H9 (cell line): ENCODE measurements at regions not wholly inside any gene's neighbourhood (a gene's known extent, or its start where the extent isn't known, plus 50 kb on each side); places are given as distances from the start of the nearest gene placed in this dataset.
A peak's percentile ranks its signal among the peaks of the same experiment; 100 is the strongest.

Experiments
- DNase-seq: peaks from one replicate; pipeline ENCODE4 v3.0.0-alpha.2; 2017
- H2AFZ ChIP-seq: one replicate; pipeline ENCODE4 v1.6.1; 2013; ENCODE audit warnings: mild to moderate bottlenecking, low read length, control low read depth, moderate library complexity
- H2AK5ac ChIP-seq: 2 replicates; pipeline ENCODE4 v1.6.1; 2013; ENCODE audit warnings: low read length, control low read depth, mixed read lengths; ENCODE audit not compliant: insufficient read length
- H2BK120ac ChIP-seq: one replicate; pipeline ENCODE4 v1.6.1; 2013; ENCODE audit warnings: low read depth, mild to moderate bottlenecking, low read length, control low read depth, inconsistent platforms; ENCODE audit not compliant: poor library complexity, severe bottlenecking
- H2BK12ac ChIP-seq: 2 replicates; pipeline ENCODE4 v1.6.1; 2013; ENCODE audit warnings: low read length, control low read depth, mixed read lengths, low read depth; ENCODE audit not compliant: insufficient read length
- H2BK15ac ChIP-seq: 2 replicates; pipeline ENCODE4 v1.6.1; 2013; ENCODE audit warnings: low read depth, low read length, control low read depth
- H2BK20ac ChIP-seq: one replicate; pipeline ENCODE4 v1.6.1; 2013; ENCODE audit warnings: low read depth, mild to moderate bottlenecking, low read length, control low read depth, inconsistent platforms; ENCODE audit not compliant: poor library complexity, severe bottlenecking
- H2BK5ac ChIP-seq: 2 replicates; pipeline ENCODE4 v1.6.1; 2013; ENCODE audit warnings: low read length, control low read depth, mixed read lengths; ENCODE audit not compliant: insufficient read length
- H3K14ac ChIP-seq: 2 replicates; pipeline ENCODE4 v1.6.1; 2013; ENCODE audit warnings: low read length, control low read depth; ENCODE audit not compliant: insufficient read depth
- H3K18ac ChIP-seq: 2 replicates; pipeline ENCODE4 v1.6.1; 2013; ENCODE audit warnings: low read depth, mild to moderate bottlenecking, mixed read lengths, low read length, control low read depth; ENCODE audit not compliant: insufficient read length
- H3K23ac ChIP-seq: 2 replicates; pipeline ENCODE4 v1.6.1; 2013; ENCODE audit warnings: low read length, control low read depth, mixed read lengths, low read depth; ENCODE audit not compliant: insufficient read length
- H3K23me2 ChIP-seq: 2 replicates; pipeline ENCODE4 v1.6.1; 2013; ENCODE audit warnings: low read depth, mild to moderate bottlenecking, mixed read lengths, low read length, control low read depth; ENCODE audit not compliant: insufficient read length, poor library complexity, severe bottlenecking
- H3K27ac ChIP-seq: 2 replicates; pipeline ENCODE4 v1.5.1; 2013; ENCODE audit warnings: low read length, control low read depth, mixed read lengths, low read depth; ENCODE audit not compliant: insufficient read length
- H3K27me3 ChIP-seq: 2 replicates; pipeline ENCODE4 v1.6.1; 2013; ENCODE audit warnings: low read length, control low read depth, inconsistent platforms; ENCODE audit not compliant: insufficient read depth
- H3K4ac ChIP-seq: 2 replicates; pipeline ENCODE4 v1.6.1; 2013; ENCODE audit warnings: low read depth, mild to moderate bottlenecking, control low read depth, inconsistent platforms, low read length, moderate library complexity
- H3K4me1 ChIP-seq: 2 replicates; pipeline ENCODE4 v1.6.1; 2013; ENCODE audit warnings: low read length, control low read depth, inconsistent platforms; ENCODE audit not compliant: insufficient read depth
- H3K4me2 ChIP-seq: 2 replicates; pipeline ENCODE4 v1.6.1; 2013; ENCODE audit warnings: low read length, control low read depth, mixed read lengths; ENCODE audit not compliant: insufficient read length, insufficient read depth
- H3K56ac ChIP-seq: 2 replicates; pipeline ENCODE4 v1.6.1; 2013; ENCODE audit warnings: low read depth, mild to moderate bottlenecking, mixed read lengths, low read length, control low read depth; ENCODE audit not compliant: insufficient read length
- H3K79me1 ChIP-seq: 2 replicates; pipeline ENCODE4 v1.6.1; 2013; ENCODE audit warnings: low read depth, mild to moderate bottlenecking, moderate library complexity, low read length, control low read depth, inconsistent platforms; ENCODE audit not compliant: insufficient read depth, poor library complexity, severe bottlenecking
- H3K79me2 ChIP-seq: 2 replicates; pipeline ENCODE4 v1.6.1; 2013; ENCODE audit warnings: low read length, control low read depth, inconsistent platforms; ENCODE audit not compliant: insufficient read depth
- H3K9ac ChIP-seq: 2 replicates; pipeline ENCODE4 v1.6.1; 2013; ENCODE audit warnings: low read length, control low read depth, mixed read lengths; ENCODE audit not compliant: insufficient read length; ENCODE audit errors: extremely low read depth
- H3K9me3 ChIP-seq: one replicate; pipeline ENCODE4 v1.6.1; 2013; ENCODE audit warnings: low read depth, low read length, inconsistent platforms; ENCODE audit not compliant: control insufficient read depth
- H3T11ph ChIP-seq: one replicate; pipeline ENCODE4 v1.6.1; 2013; ENCODE audit warnings: mild to moderate bottlenecking, low read length, control low read depth, inconsistent platforms
- H4K20me1 ChIP-seq: one replicate; pipeline ENCODE4 v1.6.1; 2013; ENCODE audit not compliant: control insufficient read depth, insufficient read length, insufficient read depth
- H4K5ac ChIP-seq: 2 replicates; pipeline ENCODE4 v1.6.1; 2013; ENCODE audit warnings: low read depth, mild to moderate bottlenecking, mixed read lengths, low read length, control low read depth; ENCODE audit not compliant: insufficient read length
- H4K8ac ChIP-seq: replicated peaks from 2 replicates; pipeline ENCODE4 v1.6.1; 2013; ENCODE audit warnings: low read length, control low read depth, mixed read lengths, low read depth; ENCODE audit not compliant: insufficient read length
- H4K91ac ChIP-seq: 2 replicates; pipeline ENCODE4 v1.6.1; 2013; ENCODE audit warnings: low read depth, mild to moderate bottlenecking, moderate library complexity, mixed read lengths, low read length, control low read depth; ENCODE audit not compliant: insufficient read length
- H3K27ac Mint-ChIP-seq, 3 experiments: 2 replicates in 2 of 3; 3 replicates in 1 of 3; pipeline ENCODE4 v1.8.0; 2020 to 2021; ENCODE audit warnings: mixed read lengths in 3 of 3, mild to moderate bottlenecking in 1 of 3, moderate library complexity in 1 of 3
- H3K27me3 Mint-ChIP-seq: 2 replicates; pipeline ENCODE4 v1.8.0; 2021; ENCODE audit warnings: low read depth, mild to moderate bottlenecking, moderate library complexity, mixed read lengths
- H3K36me3 Mint-ChIP-seq, 3 experiments: 2 replicates in 2 of 3; 3 replicates in 1 of 3; pipeline ENCODE4 v1.8.0; 2020 to 2021; ENCODE audit warnings: low read depth in 3 of 3, mixed read lengths in 3 of 3; ENCODE audit not compliant: insufficient read depth in 1 of 3
- H3K4me1 Mint-ChIP-seq, 2 experiments: 2 replicates each; pipeline ENCODE4 v1.8.0; 2020; ENCODE audit warnings: mixed read lengths in 2 of 2
- H3K4me3 Mint-ChIP-seq, 2 experiments: 2 replicates in 1 of 2; 3 replicates in 1 of 2; pipeline ENCODE4 v1.8.0; 2020 to 2021; ENCODE audit warnings: mild to moderate bottlenecking in 2 of 2, mixed read lengths in 2 of 2, moderate library complexity in 1 of 2
- H3K9me3 Mint-ChIP-seq, 2 experiments: 2 replicates in 1 of 2; 3 replicates in 1 of 2; pipeline ENCODE4 v1.8.0; 2020; ENCODE audit warnings: mild to moderate bottlenecking in 2 of 2, mixed read lengths in 2 of 2, moderate library complexity in 1 of 2
- CTCF ChIP-seq: fragments of 200-600 bp; sonication (generic); conservative IDR thresholded peaks from 3 replicates; pipeline ENCODE4 v1.8.0; 2021; ENCODE audit warnings: antibody characterized with exemption, mild to moderate bottlenecking
- WGBS: extraction: QIAGEN DNeasy Blood & Tissue Kit; methylation state at CpG from one replicate; pipeline ENCODE4 v1.1.7; 2013; ENCODE audit warnings: missing lambda C conversion rate, low lambda C conversion rate, mixed read lengths; ENCODE audit not compliant: insufficient read length; ENCODE audit errors: extremely low coverage; 5-methylcytosine and 5-hydroxymethylcytosine counted together

GRCh38 chr7:18399436-18400235, 95.9 kb upstream of the HDAC9 start:
- Histone ChIP-seq H2AK5ac (no peak overlapping the region), H3K79me2 (no peaks in the 10 kb centered on the region), H3K4ac (no peak overlapping the region), H3K9me3 (no peaks in the 10 kb centered on the region), H2BK20ac (no peak overlapping the region), H2BK120ac (peak overlapping the region; percentile 6), H3K27ac (peak overlapping the region; percentile 59), H3K4me1 (peaks cover 12% of the 10 kb centered on the region; the same call in 1 of the 2 replicates), H3K18ac (no peak overlapping the region), H3T11ph (no peak overlapping the region), H2BK12ac (no peak overlapping the region), H2BK15ac (no peak overlapping the region), H3K9ac (no peak overlapping the region), H3K23ac (no peak overlapping the region), H4K20me1 (no peaks in the 10 kb centered on the region), H2BK5ac (no peak overlapping the region), H3K27me3 (no peaks in the 10 kb centered on the region), H3K14ac (no peak overlapping the region), H3K79me1 (no peaks in the 10 kb centered on the region), H4K8ac (no peak overlapping the region), H2AFZ (no peak overlapping the region), H3K4me2 (peak overlapping the region; percentile 27), H3K56ac (no peak overlapping the region), H4K5ac (no peak overlapping the region), H4K91ac (no peak overlapping the region), H3K23me2 (no peaks in the 10 kb centered on the region)
- Mint-ChIP-seq H3K27me3 (no peaks in the 10 kb centered on the region), H3K4me3 (no peak overlapping the region), H3K27ac (peak overlapping the region; percentile 69 to 76 (median 71); a peak in 6 of 7 replicates), H3K9me3 (no peaks in the 10 kb centered on the region), H3K36me3 (no peaks in the 10 kb centered on the region), H3K4me1 (peaks cover 61 to 65% of the 10 kb centered on the region in 2 experiments)
- no peak for TF ChIP-seq CTCF
- no CpG with 5 or more reads among the region's 4 CpGs for WGBS
- DNase-seq: peak; percentile 33
